ENCODE measurements at regions not wholly inside any gene's neighbourhood (a gene's known extent, or its start where the extent isn't known, plus 50 kb on each side); places are given as distances from the start of the nearest gene placed in this dataset.

DNA sequence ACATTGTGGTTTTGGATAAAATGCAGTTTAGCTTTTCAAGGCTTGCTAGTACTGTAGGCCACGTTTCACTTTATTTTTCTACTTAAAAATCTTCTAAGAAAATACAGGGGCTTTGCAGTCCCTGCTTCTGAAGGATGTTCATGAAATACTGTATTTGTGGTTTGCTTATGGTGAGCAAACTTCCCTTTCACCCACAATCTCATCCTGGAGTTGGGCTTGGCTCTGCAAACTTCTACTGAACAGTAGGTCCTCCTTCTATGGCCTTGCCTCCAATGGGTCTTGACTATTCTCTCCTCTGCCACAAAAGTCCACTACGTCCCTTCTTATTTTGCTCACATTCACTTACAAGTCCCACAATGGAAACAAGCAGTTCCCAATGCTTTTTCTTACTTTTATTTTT lies 502.7 kb upstream of the KLF4 start (continued):
- TF ChIP-seq NANOG (IDR thresholded peaks at IDR 0.05; ENCODE audit: borderline replicate concordance): no peak

DNA sequence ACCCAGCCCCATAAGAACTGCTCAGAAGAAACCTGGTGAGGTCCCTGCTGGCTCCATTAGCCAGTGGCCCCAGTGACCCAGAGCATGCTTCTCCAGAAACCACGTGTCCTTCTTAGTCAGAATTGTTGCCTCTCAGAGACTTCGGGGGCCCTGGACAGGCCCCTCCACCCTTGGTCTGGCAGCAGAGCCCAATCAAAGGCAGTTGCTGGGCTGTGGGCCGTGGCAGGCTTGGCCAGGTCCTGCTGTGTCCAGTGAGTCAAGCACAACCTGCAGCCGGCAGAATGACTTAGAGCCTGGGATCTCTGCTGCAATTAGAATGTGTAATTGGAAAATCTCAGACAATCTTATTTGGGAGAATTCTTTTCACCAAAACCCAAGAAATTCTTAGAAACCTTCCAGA lies 502.0 kb upstream of the KLF4 start:
- Histone ChIP-seq H3K4me1 (ENCODE audit: insufficient read depth) (no peaks in the 10 kb centered on the region), H2AFZ (no peak overlapping the region), H3F3A (replicated peaks; ENCODE audit: low read depth) (no peaks in the 10 kb centered on the region), H3K36me3 (ENCODE audit: insufficient read depth) (no peaks in the 10 kb centered on the region), H3K9me2 (ENCODE audit: insufficient read depth) (peaks cover 3% of the 10 kb centered on the region; the same call in 1 of the 2 replicates), H3K4me2 (no peak overlapping the region), H3K27ac (ENCODE audit: low read depth) (no peak overlapping the region), H3K27me3 (ENCODE audit: insufficient read depth) (no peaks in the 10 kb centered on the region), H3K4me3 (no peak overlapping the region), H3K79me2 (replicated peaks; ENCODE audit: insufficient read depth) (no peaks in the 10 kb centered on the region), H4K20me1 (replicated peaks; ENCODE audit: insufficient read depth) (no peaks in the 10 kb centered on the region)
- Mint-ChIP-seq H3K4me1 (no peaks in the 10 kb centered on the region), H3K27ac (no peak overlapping the region), H3K27me3 (ENCODE audit: insufficient read depth, low read depth, poor library complexity) (no peaks in the 10 kb centered on the region), H3K9me3 (no peaks in the 10 kb centered on the region), H3K4me3 (no peak overlapping the region), H3K36me3 (ENCODE audit: low read depth) (no peaks in the 10 kb centered on the region)
- TF ChIP-seq JUNB (IDR thresholded peaks at IDR 0.05; ENCODE audit: unreplicated experiment) (no peak), NANOG (IDR thresholded peaks at IDR 0.05; ENCODE audit: borderline replicate concordance) (no peak), POLR2AphosphoS5 (IDR thresholded peaks at IDR 0.05; ENCODE audit: low read depth) (no peak), ZNF114 (CRISPR knock-in tag; IDR thresholded peaks at IDR 0.05) (no peak), ZNF331 (CRISPR knock-in tag; IDR thresholded peaks at IDR 0.05; ENCODE audit: low read depth) (no peak)
- DNase-seq (ENCODE audit: low spot score): no peak
- ATAC-seq: no peak

DNA sequence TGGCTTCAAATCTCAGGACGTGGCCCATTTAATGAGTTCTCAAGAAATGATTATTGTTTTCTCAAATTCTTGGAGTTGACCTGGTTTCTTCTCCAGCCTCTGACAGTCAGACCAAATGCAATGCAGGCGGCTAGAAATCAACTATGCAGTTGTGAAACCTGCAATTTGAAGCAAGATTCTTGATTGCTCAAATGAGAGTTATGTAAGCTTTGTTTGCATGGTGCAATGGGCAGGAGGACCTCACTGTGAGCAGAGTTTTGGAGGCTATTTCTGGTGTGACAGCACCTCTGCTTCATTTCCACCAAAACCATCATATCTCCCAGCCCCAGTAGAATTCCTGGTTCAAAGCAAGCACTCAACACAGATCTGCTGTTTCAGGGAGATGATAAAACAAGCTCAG lies 500.0 kb upstream of the KLF4 start:
- no peaks in the 10 kb centered on the region for H3K36me3 Mint-ChIP-seq (ENCODE audit: low read depth)
- no peaks in the 10 kb centered on the region for H3K9me3 Mint-ChIP-seq
- Histone ChIP-seq H3K9me2 (ENCODE audit: insufficient read depth) (peaks cover 3% of the 10 kb centered on the region; the same call in 1 of the 2 replicates), H4K20me1 (replicated peaks; ENCODE audit: insufficient read depth) (no peaks in the 10 kb centered on the region), H3F3A (replicated peaks; ENCODE audit: low read depth) (no peaks in the 10 kb centered on the region), H2AFZ (no peak overlapping the region), H3K4me2 (no peak overlapping the region), H3K4me3 (no peak overlapping the region), H3K27me3 (ENCODE audit: insufficient read depth) (no peaks in the 10 kb centered on the region), H3K79me2 (replicated peaks; ENCODE audit: insufficient read depth) (no peaks in the 10 kb centered on the region), H3K4me1 (ENCODE audit: insufficient read depth) (no peaks in the 10 kb centered on the region), H3K27ac (ENCODE audit: low read depth) (no peak overlapping the region), H3K36me3 (ENCODE audit: insufficient read depth) (no peaks in the 10 kb centered on the region)
- TF ChIP-seq ZNF331 (CRISPR knock-in tag; IDR thresholded peaks at IDR 0.05; ENCODE audit: low read depth) (no peak), ZNF114 (CRISPR knock-in tag; IDR thresholded peaks at IDR 0.05) (no peak), EZH2 (IDR thresholded peaks at IDR 0.05; ENCODE audit: low read depth, unreplicated experiment) (no peak), NANOG (IDR thresholded peaks at IDR 0.05; ENCODE audit: borderline replicate concordance) (no peak)
- TF ChIP-seq, protein P1, sequence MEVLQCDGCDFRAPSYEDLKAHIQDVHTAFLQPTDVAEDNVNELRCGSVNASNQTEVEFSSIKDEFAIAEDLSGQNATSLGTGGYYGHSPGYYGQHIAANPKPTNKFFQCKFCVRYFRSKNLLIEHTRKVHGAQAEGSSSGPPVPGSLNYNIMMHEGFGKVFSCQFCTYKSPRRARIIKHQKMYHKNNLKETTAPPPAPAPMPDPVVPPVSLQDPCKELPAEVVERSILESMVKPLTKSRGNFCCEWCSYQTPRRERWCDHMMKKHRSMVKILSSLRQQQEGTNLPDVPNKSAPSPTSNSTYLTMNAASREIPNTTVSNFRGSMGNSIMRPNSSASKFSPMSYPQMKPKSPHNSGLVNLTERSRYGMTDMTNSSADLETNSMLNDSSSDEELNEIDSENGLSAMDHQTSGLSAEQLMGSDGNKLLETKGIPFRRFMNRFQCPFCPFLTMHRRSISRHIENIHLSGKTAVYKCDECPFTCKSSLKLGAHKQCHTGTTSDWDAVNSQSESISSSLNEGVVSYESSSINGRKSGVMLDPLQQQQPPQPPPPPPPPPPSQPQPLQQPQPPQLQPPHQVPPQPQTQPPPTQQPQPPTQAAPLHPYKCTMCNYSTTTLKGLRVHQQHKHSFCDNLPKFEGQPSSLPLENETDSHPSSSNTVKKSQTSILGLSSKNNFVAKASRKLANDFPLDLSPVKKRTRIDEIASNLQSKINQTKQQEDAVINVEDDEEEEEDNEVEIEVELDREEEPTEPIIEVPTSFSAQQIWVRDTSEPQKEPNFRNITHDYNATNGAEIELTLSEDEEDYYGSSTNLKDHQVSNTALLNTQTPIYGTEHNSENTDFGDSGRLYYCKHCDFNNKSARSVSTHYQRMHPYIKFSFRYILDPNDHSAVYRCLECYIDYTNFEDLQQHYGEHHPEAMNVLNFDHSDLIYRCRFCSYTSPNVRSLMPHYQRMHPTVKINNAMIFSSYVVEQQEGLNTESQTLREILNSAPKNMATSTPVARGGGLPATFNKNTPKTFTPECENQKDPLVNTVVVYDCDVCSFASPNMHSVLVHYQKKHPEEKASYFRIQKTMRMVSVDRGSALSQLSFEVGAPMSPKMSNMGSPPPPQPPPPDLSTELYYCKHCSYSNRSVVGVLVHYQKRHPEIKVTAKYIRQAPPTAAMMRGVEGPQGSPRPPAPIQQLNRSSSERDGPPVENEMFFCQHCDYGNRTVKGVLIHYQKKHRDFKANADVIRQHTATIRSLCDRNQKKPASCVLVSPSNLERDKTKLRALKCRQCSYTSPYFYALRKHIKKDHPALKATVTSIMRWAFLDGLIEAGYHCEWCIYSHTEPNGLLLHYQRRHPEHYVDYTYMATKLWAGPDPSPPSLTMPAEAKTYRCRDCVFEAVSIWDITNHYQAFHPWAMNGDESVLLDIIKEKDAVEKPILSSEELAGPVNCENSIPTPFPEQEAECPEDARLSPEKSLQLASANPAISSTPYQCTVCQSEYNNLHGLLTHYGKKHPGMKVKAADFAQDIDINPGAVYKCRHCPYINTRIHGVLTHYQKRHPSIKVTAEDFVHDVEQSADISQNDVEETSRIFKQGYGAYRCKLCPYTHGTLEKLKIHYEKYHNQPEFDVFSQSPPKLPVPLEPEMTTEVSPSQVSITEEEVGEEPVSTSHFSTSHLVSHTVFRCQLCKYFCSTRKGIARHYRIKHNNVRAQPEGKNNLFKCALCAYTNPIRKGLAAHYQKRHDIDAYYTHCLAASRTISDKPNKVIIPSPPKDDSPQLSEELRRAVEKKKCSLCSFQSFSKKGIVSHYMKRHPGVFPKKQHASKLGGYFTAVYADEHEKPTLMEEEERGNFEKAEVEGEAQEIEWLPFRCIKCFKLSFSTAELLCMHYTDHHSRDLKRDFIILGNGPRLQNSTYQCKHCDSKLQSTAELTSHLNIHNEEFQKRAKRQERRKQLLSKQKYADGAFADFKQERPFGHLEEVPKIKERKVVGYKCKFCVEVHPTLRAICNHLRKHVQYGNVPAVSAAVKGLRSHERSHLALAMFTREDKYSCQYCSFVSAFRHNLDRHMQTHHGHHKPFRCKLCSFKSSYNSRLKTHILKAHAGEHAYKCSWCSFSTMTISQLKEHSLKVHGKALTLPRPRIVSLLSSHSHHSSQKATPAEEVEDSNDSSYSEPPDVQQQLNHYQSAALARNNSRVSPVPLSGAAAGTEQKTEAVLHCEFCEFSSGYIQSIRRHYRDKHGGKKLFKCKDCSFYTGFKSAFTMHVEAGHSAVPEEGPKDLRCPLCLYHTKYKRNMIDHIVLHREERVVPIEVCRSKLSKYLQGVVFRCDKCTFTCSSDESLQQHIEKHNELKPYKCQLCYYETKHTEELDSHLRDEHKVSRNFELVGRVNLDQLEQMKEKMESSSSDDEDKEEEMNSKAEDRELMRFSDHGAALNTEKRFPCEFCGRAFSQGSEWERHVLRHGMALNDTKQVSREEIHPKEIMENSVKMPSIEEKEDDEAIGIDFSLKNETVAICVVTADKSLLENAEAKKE (CRISPR knock-in tag; IDR thresholded peaks at IDR 0.05): no peak
- TF ChIP-seq, protein P2, sequence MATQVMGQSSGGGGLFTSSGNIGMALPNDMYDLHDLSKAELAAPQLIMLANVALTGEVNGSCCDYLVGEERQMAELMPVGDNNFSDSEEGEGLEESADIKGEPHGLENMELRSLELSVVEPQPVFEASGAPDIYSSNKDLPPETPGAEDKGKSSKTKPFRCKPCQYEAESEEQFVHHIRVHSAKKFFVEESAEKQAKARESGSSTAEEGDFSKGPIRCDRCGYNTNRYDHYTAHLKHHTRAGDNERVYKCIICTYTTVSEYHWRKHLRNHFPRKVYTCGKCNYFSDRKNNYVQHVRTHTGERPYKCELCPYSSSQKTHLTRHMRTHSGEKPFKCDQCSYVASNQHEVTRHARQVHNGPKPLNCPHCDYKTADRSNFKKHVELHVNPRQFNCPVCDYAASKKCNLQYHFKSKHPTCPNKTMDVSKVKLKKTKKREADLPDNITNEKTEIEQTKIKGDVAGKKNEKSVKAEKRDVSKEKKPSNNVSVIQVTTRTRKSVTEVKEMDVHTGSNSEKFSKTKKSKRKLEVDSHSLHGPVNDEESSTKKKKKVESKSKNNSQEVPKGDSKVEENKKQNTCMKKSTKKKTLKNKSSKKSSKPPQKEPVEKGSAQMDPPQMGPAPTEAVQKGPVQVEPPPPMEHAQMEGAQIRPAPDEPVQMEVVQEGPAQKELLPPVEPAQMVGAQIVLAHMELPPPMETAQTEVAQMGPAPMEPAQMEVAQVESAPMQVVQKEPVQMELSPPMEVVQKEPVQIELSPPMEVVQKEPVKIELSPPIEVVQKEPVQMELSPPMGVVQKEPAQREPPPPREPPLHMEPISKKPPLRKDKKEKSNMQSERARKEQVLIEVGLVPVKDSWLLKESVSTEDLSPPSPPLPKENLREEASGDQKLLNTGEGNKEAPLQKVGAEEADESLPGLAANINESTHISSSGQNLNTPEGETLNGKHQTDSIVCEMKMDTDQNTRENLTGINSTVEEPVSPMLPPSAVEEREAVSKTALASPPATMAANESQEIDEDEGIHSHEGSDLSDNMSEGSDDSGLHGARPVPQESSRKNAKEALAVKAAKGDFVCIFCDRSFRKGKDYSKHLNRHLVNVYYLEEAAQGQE (IDR thresholded peaks at IDR 0.05; ENCODE audit: unreplicated experiment): no peak
- no peaks in the 10 kb centered on the region for H3K27me3 Mint-ChIP-seq (ENCODE audit: insufficient read depth, low read depth, poor library complexity)
- DNase-seq (ENCODE audit: low spot score): no peak
- no peak for ATAC-seq
- no peaks in the 10 kb centered on the region for H3K4me1 Mint-ChIP-seq
- no peak overlapping the region for H3K27ac Mint-ChIP-seq
- H3K4me3 Mint-ChIP-seq: no peak overlapping the region

Data from GM23338 (cell line).